ENCODE measurements at regions not wholly inside any gene's neighbourhood (a gene's known extent, or its start where the extent isn't known, plus 50 kb on each side); places are given as distances from the start of the nearest gene placed in this dataset.
A peak's percentile ranks its signal among the peaks of the same experiment; 100 is the strongest.

DNA sequence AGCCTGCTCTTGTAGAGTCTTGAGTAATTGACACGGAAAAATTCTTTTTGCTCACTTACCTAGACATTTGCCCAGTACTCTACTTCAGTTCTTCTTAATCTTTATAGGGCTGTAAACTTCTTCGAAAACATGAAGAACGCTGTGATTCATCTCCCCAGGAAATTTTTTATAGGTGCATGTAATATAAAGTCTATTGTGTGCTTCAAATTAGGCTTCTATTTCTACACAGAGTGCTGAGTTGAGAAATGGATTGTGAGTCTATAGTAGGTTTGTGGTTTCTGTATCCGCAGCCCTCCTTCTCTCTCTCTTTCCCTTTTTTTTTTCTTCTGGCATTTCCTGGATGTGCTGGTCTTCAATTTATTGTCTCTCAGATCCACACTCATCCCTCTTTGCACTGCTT is 183.3 kb upstream of the DCBLD2 start:
- no peak for DNase-seq

DNA sequence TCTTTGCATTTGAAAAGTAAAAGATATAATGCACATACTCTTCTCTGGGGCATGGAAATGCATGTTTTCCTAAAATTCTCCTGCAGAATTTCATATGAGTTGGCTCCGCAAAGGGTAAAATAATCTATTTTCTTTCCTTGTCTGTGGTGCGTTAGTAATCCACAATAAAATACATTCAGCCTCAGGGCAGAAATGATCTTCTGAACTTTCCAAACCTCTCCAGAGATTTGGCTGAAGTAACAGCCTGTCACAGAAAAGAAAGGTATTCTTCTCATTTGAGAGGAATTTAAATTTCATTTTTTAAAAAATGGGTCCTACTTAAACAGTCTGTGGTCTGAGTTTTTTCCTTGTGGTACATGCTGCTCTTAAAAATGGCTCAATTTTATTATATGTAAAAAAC is 182.7 kb upstream of the DCBLD2 start:
- no peak for DNase-seq

DNA sequence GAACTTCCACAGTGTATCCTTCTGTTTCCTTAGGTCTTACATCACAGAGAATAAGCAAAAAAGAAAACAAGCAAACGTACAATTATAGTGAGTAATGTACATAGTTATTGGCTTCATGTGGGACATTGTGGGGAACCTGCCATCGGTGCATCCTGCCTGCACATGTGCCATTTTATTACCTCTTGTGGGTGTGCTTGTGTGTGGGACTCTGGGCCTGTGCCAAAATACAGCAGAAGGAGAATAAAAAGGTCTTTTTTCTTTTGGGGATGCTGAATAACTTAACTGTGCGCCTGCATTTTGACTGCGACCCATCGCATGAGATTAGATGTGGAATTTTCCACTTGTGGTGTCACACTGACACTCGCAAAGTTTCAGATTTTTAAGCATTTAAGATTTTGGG is 169.6 kb upstream of the DCBLD2 start:
- DNase-seq, result no peak

DNA sequence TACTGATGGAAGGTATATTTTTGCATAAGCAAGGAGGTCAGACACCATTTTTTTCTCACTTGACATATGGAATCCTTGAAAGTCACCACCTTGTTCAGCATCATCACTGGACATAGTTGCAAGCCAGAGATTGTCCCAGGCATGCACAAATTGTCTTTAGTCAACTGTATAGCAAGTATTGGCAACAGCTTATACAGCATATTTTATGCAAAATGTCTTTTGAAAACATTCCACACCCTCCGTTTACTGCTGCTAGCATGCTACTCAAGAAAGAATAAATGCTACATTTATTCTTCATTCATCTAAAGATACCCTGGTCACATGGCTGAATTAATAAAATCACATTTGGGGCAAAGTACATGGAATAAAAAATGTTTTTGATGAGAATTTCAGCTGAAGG is 168.5 kb upstream of the DCBLD2 start:
- no peak for DNase-seq

DNA sequence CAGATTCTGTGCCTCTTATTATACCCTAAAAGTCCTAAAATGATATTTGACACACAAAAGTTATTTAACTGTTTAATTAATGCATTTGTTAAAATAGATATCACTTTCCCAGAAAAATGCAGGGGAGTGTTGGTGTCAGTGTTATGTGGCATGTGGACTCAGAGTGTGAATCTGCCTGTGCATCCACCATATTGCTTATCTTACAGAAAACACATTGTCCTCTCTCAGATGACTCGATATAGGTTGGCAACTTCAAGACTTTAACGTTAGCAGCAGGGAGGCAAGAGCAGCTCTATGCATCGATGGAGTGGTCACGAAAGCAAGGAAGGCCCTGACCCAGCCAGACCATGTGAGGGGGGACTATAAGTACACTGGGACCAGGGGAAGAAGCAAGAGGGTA is 165.4 kb upstream of the DCBLD2 start:
- DNase-seq, result no peak

DNA sequence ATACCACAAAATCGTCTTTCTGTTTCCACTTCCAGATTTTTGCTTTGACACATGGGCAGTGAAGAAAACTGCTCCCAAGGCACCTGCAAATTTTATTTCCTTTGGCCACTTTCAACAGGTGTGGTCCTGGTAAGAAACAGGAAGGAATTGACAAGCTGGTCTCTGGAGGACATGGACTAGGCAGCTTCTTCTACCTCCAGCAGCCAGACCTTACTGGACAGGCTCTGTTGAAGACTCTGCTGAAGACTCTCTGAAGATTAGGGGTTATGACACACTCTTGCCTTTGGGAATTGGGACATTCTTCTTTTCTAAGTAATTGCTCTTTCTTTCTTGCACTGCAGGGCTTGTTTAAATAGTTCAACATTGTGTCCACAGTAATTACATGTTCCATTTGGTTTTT is 147.7 kb upstream of the DCBLD2 start:
- DNase-seq, result no peak

DNA sequence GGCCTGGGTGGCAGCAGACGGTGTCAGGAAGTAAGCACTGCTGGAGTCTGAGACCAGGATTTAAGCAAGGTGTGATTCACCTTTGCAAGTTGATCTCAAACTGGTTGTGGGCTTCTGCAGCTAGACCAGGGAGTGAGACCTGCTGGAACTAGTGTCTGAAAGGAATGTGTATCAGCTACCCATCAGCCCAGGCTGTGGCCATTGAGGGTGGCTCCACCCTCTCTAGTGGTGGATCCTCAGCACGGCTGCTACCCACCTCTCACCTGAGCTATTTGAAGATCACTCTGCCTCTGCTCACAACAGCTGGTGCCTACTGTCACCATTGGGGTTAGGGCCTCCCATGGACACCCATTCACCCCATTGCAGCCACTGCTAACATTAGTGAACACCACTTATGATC is 140.3 kb upstream of the DCBLD2 start:
- DNase-seq, result no peak

DNA sequence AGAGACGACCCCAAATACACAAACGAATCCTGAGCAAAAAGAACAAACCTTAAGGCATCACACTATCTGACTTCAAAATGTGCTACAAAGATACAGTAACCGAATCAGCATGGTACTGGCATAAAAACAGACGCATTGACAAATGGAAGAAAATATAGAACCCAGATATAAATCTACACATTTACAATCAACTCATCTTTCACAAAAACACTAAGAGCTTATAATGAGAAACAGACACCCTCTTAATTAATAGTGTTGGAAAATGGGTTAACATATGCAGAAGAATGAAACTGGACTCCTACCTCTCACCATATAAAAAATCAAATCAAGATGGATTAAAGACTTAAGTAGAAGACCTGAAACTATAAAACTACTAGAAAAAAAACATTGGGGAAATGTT is 130.3 kb upstream of the DCBLD2 start:
- DNase-seq, result no peak

DNA sequence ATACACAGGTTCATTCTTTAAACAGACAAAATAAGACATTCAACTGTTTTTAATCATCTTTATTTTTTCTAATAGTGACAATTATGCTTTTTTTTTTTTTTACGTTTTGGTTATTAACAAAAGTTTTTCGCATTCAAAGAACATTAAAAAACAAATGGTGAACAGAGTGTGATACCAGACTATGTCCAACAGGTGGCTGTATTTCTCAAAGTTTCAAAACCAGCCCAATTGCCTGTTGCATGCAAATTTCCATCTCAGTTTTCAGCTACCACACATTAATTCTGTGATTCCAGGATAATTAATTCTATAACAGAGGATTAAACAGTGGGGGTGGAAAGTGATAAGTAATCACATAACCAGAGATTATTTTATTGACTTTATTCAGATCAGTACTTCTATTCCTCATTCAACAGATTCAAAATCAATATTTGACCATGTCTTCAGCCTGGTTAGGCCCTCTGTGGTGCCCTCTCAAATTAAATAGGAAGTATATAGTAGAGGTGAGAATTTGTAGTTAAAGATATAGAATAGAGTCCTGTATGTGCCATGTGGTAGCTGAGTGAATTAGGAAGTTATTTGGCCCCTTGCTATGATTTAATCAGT is 122.2 kb upstream of the DCBLD2 start:
- peak; percentile 2 for DNase-seq

DNA sequence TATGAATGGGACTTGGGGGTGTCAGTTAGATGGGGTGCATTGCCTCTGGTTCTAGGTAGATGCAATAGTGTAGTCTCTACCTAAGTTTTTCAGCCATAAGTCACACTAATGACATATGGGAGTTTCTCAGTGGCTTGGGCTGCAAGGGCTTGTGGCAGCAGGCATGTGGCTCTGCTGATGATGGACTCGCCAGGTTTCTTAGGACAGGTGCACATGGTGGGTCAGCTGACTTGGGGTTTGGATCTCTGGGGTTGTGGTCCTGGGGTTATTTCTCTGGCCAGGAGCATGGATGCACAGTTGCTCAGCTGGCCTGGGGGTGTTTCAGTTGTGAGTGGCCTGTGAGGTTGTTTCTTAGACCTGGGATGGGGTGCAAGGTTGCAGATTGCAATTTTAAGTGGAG is 120.0 kb upstream of the DCBLD2 start:
- DNase-seq, result no peak

DNA sequence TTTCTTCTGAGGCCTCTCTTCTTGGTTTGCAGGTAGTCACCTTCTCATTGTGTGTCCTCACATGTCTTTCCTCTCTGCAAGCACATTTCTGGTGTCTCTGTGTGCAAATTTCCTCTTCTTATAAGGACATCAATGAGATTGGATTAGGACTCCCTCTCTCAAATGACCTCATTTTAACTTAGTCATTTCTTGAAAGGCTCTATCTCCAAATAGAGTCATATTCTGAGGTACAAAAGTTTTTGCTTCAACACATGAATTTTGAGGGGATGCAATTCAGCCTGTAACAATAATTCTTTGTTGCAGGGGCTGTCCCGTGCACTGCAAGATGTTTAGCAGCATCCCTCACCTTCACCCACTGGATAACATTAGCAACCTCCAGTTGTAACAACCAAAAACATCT is 115.0 kb upstream of the DCBLD2 start:
- no peak for DNase-seq

DNA sequence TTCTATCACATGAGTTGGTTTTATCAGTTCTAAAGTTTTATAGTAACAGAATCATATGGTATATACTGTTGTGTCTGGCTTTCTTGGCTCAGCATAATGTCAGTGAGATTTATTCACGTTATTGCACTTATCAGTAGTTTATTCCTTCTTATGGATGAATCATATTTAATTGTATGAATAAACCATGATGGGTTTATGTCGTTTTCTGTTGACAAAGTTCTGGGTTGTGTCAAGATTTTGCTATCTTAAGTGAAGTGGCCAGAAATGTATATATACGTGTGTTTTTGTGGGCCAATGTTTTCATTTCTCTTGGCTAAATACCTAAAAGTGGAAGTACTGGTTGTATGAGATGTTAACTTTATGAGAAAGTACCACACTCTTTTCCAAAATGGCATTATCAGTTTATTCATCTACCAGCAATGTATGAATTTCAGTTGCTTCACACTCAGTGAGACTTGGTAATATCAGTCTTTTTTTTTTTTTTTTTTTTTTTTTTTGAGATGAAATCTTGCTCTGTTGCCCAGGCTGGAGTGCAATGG is 112.4 kb upstream of the DCBLD2 start:
- no peak for DNase-seq

DNA sequence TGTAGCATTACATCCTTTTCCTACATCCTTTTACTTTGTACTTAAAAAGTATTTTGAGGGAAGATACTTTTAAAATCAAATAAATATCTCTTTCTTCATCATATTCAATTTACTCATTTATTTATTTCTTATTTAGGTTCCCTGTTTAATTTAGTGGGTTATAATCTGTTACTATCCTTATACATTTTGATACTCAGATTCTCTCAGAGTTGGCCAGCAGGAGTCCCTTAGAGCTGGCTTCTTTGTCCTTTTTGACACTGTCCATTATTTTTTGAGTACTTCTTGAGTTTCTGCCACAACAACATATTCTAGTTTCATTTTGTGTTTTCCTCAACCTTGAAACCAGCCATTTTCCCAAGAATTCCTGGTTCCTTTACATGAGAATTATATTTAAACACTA is 111.6 kb upstream of the DCBLD2 start:
- DNase-seq, result no peak

DNA sequence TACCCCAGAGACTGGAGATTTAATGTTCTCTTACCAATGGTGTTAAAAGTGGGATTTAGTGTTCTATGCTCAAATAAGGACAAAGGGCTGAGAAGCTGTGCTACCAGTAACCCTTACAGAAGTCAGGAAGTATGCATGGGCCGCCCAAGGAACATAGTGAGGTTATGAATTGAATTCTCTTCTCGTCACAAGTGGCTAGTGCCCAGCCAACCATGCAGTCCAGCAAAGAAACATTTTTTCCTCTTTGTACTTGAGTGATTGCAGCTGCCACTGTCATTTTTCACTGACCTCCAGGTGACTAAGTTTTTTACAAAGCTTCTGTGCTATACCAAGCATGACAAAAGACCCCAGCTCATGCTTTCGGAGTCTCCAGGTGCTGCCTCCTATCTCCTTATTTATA is 110.6 kb upstream of the DCBLD2 start:
- peak; percentile 26 for DNase-seq

DNA sequence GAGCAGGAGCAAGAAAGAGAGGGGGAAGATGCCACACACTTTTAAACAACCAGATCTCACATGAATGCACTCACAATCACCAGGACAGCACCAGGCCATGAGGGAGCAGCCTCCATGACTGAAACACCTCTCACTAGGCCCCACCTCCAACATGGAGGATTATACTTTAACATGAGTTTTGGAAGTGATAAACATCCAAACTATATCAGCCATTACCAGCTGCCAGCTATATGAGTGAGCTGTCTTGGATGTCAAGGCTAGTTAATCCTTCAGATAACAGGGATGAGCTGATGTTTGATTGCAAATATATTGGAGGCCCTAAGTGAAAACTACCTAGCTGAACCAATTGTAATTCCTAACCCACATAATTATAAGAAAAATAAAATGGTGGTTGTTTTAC is 108.4 kb upstream of the DCBLD2 start:
- DNase-seq, result no peak

DNA sequence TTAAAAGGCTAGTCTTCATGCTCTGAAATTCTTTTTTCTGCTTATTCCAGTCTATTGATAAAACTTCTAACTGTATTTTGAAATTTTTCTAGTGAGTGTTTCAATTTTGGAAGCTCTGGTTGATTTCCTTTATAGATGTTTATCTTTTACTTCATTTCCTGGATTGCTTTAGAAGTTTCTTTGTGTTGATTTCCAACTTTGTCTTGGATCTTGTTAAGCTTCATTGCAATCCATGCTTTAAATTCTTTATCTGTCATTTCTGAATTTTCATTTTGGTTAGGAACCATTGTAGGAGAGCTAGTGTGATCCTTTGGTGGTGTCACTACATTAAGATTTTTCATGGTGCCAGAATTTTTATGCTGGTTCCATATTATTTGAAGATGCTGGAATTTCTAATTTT is 105.2 kb upstream of the DCBLD2 start:
- no peak for DNase-seq

DNA sequence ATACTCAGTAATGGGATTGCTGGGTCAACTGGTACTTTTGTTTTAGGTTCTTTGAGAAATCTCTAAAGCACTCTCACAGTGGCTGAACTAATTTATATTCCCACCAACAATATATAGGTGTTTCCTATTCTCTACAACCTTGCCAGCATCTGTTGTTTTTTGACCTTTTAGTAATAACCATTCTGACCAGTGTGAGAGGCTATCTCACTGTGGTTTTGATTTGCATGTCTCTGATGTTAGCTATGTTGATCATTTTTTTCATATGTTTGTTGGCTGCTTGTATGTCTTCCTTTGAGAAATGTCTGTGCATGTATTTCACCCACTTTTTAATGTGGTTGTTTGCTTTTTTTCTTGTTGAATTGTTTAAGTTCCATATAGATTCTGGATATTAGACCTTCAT is 98.2 kb upstream of the DCBLD2 start:
- DNase-seq, result no peak

DNA sequence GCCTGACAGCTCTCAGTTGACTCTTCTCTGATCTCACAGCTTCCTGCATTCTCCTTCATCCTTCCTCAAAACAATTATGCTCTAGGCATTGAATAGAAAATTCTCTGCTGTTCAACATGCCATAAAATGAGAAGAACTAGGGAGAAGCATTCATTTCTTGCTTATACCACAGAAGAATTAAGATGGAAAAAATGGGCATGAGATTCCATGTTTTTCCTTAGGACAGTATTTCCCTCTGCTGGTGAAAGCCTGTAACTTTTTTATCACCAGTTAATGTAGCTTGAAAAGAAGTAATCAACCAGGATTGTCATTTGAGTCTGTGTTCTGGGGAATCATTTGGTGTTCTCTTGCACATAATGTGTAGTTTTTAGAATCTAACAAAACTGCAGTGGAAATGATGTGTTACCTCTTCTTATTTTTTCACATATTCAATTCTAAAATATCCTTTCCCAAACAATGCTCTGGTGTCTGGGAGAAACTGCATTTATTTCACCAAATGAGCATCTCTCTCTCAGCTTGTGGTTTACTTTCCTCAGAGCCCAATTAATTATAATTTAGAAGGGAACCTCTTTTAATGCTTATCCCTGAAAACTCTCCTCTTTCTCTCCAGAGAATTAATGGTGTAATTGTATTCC is 92.8 kb upstream of the DCBLD2 start:
- DNase-seq, result no peak

DNA sequence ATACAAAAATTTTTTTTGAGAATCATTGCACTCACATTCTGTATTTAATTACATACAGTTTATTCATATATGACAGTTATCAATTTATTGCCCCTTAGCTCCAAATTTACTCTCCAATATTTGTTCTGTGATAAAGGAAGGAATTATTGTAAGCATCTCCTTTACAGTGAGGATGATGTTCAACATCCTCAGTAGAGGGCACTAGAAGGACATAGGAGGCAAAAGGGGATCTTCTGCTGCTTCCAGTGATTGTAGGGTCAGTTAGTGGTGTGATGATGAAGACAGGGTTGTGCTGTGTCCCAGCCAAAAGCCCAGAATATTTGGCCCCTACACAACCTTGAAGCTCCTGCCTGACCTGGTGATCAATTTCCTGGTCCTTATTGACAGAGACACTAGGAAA is 89.9 kb upstream of the DCBLD2 start:
- no peak for DNase-seq

DNA sequence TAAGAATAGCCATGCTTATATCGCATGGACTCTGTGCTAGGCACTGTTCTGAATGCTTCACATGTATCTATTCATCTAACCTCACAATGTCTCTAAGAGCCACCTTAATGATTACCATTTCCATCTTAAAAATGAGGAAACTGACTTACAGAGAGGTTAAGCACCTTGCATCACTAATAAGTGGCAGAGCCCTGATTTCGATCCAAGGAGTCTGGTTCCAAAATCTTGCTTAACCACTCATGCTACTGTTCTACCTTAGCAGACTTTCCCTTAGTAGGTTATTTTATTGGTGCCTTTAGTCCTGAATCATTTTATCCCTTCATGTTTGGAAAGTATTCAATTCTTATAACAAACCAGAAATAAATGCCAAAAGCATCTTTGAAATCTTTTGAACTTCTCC is 89.2 kb upstream of the DCBLD2 start:
- DNase-seq, result no peak

DNA sequence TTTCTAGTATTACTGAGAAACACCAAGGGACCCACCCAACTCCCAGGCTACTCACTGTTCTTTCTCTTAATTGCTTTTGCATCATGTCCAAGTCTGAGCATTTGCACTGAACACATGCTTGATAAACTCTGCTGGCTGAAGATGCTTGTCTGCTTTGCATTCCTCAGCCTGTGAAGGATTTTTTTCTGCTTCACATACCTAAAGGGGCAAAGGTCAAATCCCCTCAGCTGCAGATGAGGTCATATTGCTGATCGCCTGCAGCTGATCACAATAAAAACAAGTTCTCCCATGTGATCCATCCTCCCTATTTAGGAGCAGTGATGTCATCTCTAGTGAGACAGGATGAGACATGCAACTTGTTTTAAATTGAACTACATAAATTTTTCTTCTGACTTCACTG is 84.6 kb upstream of the DCBLD2 start:
- no peak for DNase-seq

DNA sequence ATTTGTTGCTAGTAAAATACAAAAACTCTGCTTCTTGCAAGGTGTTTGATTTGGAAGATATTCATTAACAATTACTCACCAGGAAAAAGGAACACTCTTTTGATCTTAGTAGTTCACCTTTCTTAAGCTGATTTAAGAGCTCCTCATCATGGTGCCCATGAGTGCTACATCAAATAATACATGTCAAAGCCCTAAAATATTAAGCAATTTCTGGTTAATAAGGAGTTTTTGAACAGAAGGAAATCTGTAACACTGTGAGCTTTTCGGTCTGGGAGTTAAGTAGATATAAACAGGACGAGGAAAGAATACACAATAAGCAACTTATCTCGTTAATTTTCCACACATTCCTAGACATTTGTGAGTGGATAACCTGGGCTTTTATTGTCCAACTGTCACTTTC is 83.9 kb upstream of the DCBLD2 start:
- no peak for DNase-seq

DNA sequence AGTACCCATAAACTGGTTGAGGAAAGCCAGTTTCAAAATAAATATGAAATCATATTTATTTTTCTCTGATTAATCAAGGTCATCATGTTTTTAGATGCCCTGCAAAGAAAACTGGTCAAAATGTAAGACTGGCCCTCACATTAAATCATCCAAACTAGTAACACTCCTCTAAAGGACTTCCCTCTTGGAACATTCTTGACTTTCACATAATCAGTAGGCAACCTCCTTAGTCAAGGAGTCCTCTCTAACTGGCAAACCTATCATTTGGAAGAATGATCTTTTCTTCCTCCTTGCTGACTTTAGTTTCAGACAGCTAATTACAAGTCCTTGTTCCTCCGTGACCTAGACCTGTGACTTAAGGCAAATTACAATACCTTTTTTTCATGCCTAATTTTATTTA is 82.5 kb upstream of the DCBLD2 start:
- no peak for DNase-seq

DNA sequence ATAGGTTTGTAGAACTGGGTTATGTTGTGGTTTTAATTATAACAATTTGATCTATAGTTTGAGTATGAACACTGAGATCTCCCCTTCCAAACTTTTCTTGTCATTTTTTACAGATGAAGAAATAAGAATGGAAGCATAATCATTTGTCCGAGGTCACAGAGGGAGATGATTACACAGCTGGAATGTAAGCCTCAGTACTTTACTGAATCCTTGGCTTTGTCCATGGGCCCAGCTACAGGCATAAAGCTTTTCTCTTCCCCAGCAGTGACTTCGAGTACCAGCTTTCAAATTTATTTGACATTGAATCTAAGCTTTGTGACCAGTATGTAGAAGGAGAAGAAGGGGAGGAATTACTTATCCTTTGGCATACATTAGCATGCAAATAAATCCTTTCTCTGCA is 80.9 kb upstream of the DCBLD2 start:
- no peak for DNase-seq

DNA sequence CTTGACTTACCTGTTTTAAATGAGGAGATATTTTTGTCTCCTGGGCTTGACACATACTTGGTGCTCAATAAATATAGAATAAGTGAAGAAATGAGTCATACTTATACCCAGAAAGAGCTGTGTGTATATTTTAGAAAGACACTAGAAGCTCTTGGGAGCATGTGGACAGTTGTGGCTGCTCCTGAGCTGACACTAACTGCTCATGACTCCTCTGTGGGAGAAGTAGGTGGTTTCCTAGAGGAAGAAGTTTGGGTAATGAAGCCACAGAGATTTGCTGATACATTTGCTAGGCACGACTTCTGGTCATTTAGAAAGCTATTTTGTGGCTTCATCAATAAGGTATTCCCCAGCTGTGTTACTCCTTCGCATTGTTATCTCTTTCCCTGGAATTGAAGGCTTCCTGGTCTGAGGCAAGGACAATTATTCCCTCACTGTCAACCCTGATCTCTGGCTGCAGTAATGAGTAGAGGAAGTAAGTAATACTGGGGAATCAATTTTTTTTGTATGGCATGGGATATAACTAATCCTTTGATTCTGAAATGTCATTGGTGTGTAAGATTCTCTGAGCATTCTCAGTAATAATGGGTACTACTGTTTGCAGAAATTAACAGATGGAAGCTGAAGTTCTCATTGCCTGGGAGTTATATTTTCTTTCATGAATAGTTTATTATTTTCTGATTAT is 79.6 kb upstream of the DCBLD2 start:
- DNase-seq, result no peak

Measured in DMS79 treated with DMSO at 0.1 percent for 48 hours (cell line).